ENCODE measurements at regions not wholly inside any gene's neighbourhood (a gene's known extent, or its start where the extent isn't known, plus 50 kb on each side); places are given as distances from the start of the nearest gene placed in this dataset.
"Not testable (repeated sequence)": the region's sequence is repeated elsewhere in the genome, so short reads cannot be mapped to it uniquely, and the experiment has no call there.

DNA sequence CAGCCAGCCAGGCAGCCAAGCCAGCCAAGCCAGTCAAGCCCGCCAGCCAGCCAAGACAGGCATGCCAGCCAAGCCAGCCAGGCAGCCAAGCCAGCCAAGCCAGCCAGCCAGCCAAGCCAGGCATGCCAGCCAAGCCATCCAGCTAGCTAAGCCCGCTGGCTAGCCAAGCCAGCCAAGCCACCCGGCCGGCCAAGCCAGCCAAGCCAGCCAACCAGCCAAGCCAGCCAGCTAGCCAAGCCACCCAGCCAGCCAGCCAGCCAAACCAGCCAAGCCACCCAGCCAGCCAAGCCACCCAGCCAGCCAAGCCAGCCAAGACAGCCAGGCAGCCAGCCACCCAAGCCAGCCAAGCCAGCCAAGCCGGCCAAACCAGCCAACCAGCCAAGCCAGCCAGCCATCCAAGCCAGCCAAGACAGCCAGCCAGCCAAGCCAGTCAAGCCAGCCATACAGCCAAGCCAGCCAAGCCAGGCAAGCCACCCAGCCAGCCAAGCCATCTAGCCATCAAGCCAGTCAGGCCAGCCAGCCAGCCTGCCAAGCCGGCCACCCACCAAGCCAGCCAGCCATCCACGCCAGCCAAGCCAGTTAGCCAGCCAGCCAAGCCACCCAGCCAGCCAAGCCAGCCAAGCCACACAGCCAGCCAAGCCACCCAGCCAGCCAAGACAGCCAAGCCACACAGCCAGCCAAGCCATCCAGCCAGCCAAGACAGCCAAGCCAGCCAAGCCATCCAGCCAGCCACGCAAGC, 349.2 kb upstream of the PLGLB2 start:
- H3K4me1 Mint-ChIP-seq (ENCODE audit: low read depth, unreplicated experiment); POLR2A ChIA-PET; BruUV-seq (replicated peaks); H3K9me3 Mint-ChIP-seq (ENCODE audit: unreplicated experiment); DNase-seq; CTCF ChIA-PET; H3K27me3 ChIP-seq (replicated peaks; ENCODE audit: control insufficient read depth, insufficient read depth, low read length); H3K27me3 Mint-ChIP-seq (ENCODE audit: insufficient read depth, unreplicated experiment); H3K4me3 Mint-ChIP-seq (ENCODE audit: unreplicated experiment); H3K4me3 ChIP-seq (ENCODE audit: low read depth, low read length); H3K27ac Mint-ChIP-seq (ENCODE audit: unreplicated experiment); H3K36me3 ChIP-seq (ENCODE audit: control insufficient read depth, insufficient read depth, low read length); intact Hi-C loops (cut with micrococcal nuclease; ENCODE audit: unreplicated experiment); H3K36me3 Mint-ChIP-seq (ENCODE audit: insufficient read depth, unreplicated experiment); H3K4me1 ChIP-seq; H3K9me3 ChIP-seq: not testable (repeated sequence)

GRCh38 chr2:87401726-87402345, 346.1 kb upstream of the PLGLB2 start:
- Histone ChIP-seq H3K4me1 (no peaks in the 10 kb centered on the region), H3K36me3 (ENCODE audit: control insufficient read depth, insufficient read depth, low read length) (no peaks in the 10 kb centered on the region), H3K9me3 (no peaks in the 10 kb centered on the region), H3K4me3 (ENCODE audit: low read depth, low read length) (no peak overlapping the region), H3K27me3 (replicated peaks; ENCODE audit: control insufficient read depth, insufficient read depth, low read length) (no peaks in the 10 kb centered on the region)
- BruUV-seq (replicated peaks) = no TSS peak
- Mint-ChIP-seq H3K27me3 (ENCODE audit: insufficient read depth, unreplicated experiment) (no peaks in the 10 kb centered on the region), H3K27ac (ENCODE audit: unreplicated experiment) (no peak overlapping the region), H3K4me3 (ENCODE audit: unreplicated experiment) (no peak overlapping the region), H3K4me1 (ENCODE audit: low read depth, unreplicated experiment) (no peaks in the 10 kb centered on the region), H3K9me3 (ENCODE audit: unreplicated experiment) (no peaks in the 10 kb centered on the region), H3K36me3 (ENCODE audit: insufficient read depth, unreplicated experiment) (no peaks in the 10 kb centered on the region)
- TF ChIP-seq, protein P1, sequence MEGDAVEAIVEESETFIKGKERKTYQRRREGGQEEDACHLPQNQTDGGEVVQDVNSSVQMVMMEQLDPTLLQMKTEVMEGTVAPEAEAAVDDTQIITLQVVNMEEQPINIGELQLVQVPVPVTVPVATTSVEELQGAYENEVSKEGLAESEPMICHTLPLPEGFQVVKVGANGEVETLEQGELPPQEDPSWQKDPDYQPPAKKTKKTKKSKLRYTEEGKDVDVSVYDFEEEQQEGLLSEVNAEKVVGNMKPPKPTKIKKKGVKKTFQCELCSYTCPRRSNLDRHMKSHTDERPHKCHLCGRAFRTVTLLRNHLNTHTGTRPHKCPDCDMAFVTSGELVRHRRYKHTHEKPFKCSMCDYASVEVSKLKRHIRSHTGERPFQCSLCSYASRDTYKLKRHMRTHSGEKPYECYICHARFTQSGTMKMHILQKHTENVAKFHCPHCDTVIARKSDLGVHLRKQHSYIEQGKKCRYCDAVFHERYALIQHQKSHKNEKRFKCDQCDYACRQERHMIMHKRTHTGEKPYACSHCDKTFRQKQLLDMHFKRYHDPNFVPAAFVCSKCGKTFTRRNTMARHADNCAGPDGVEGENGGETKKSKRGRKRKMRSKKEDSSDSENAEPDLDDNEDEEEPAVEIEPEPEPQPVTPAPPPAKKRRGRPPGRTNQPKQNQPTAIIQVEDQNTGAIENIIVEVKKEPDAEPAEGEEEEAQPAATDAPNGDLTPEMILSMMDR (IDR thresholded peaks at IDR 0.05; ENCODE audit: insufficient read depth in 1 of 2, low read depth in 1 of 2, low read length in 1 of 2, severe bottlenecking in 1 of 2, unreplicated experiment in 1 of 2) = no peak
- intact Hi-C loops (cut with micrococcal nuclease; ENCODE audit: unreplicated experiment) = no loop called here
- ChIA-PET POLR2A (no interaction called here), CTCF (no interaction called here)
- peak in 1 of 2 experiments; percentile 26 for DNase-seq

GRCh38 chr2:87403893-87404175, 344.1 kb upstream of the PLGLB2 start:
- Mint-ChIP-seq H3K4me1 (ENCODE audit: low read depth, unreplicated experiment) (no peaks in the 10 kb centered on the region), H3K36me3 (ENCODE audit: insufficient read depth, unreplicated experiment) (no peaks in the 10 kb centered on the region), H3K27me3 (ENCODE audit: insufficient read depth, unreplicated experiment) (no peaks in the 10 kb centered on the region), H3K27ac (ENCODE audit: unreplicated experiment) (no peak overlapping the region), H3K4me3 (ENCODE audit: unreplicated experiment) (no peak overlapping the region), H3K9me3 (ENCODE audit: unreplicated experiment) (no peaks in the 10 kb centered on the region)
- ChIA-PET POLR2A (no interaction called here), CTCF (no interaction called here)
- no peak overlapping the region for H3K4me3 ChIP-seq (ENCODE audit: low read depth, low read length)
- no peaks in the 10 kb centered on the region for H3K4me1 ChIP-seq
- H3K36me3 ChIP-seq (ENCODE audit: control insufficient read depth, insufficient read depth, low read length) = no peaks in the 10 kb centered on the region
- DNase-seq = peak in 1 of 2 experiments; percentile 27
- BruUV-seq (replicated peaks) = no TSS peak
- TF ChIP-seq, protein P1 (IDR thresholded peaks at IDR 0.05; ENCODE audit: insufficient read depth in 1 of 2, low read depth in 1 of 2, low read length in 1 of 2, severe bottlenecking in 1 of 2, unreplicated experiment in 1 of 2) = no peak
- intact Hi-C loops (cut with micrococcal nuclease; ENCODE audit: unreplicated experiment) = no loop called here
- no peaks in the 10 kb centered on the region for H3K27me3 ChIP-seq (replicated peaks; ENCODE audit: control insufficient read depth, insufficient read depth, low read length)
- no peaks in the 10 kb centered on the region for H3K9me3 ChIP-seq

- CTCF ChIA-PET; H3K9me3 Mint-ChIP-seq (ENCODE audit: unreplicated experiment); H3K4me1 ChIP-seq; DNase-seq; intact Hi-C loops (cut with micrococcal nuclease; ENCODE audit: unreplicated experiment); BruUV-seq (replicated peaks); H3K27me3 ChIP-seq (replicated peaks; ENCODE audit: control insufficient read depth, insufficient read depth, low read length); H3K27me3 Mint-ChIP-seq (ENCODE audit: insufficient read depth, unreplicated experiment); H3K27ac Mint-ChIP-seq (ENCODE audit: unreplicated experiment); H3K4me1 Mint-ChIP-seq (ENCODE audit: low read depth, unreplicated experiment); H3K36me3 Mint-ChIP-seq (ENCODE audit: insufficient read depth, unreplicated experiment); H3K36me3 ChIP-seq (ENCODE audit: control insufficient read depth, insufficient read depth, low read length); H3K4me3 Mint-ChIP-seq (ENCODE audit: unreplicated experiment); POLR2A ChIA-PET; H3K4me3 ChIP-seq (ENCODE audit: low read depth, low read length); H3K9me3 ChIP-seq: not testable (repeated sequence)
Measured at GRCh38 chr2:87404411-87405255, 343.3 kb upstream of the PLGLB2 start.

DNA sequence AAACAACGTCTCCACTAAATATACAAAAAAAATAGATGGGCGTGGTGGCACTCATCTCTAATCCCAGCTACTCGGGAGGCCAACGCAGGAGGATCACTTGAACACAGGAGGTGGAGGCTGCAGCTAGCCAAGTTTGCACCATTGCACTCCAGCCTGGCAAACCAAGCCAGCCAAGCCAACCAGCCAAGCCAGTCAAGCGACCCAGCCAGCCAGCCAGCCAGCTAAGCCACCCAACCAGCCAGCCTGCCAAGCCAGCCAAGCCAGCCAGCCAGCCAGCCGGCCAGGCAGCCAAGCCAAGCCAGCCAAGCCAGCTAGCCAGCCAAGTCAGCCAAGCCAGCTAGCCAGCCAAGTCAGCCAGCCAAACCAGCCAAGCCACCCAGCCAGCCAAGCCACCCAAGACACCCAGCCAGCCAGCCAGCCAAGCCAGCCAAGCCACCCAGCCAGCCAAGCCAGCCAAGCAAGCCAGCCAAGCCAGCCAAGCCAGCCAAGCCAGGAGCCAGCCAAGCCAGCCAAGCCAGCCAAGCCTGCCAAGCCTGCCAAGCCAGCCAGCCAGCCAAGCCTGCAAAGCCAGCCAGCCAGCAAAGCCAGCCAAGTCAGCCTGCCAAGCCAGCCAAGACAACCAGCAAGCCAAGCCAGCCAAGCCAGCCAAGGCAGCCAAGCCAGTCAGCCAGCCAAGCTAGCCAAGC, 342.2 kb upstream of the PLGLB2 start:
- DNase-seq; H3K4me3 ChIP-seq (ENCODE audit: low read depth, low read length); BruUV-seq (replicated peaks); H3K36me3 ChIP-seq (ENCODE audit: control insufficient read depth, insufficient read depth, low read length); H3K9me3 ChIP-seq; H3K27me3 Mint-ChIP-seq (ENCODE audit: insufficient read depth, unreplicated experiment); CTCF ChIA-PET; H3K4me3 Mint-ChIP-seq (ENCODE audit: unreplicated experiment); POLR2A ChIA-PET; H3K4me1 ChIP-seq; H3K9me3 Mint-ChIP-seq (ENCODE audit: unreplicated experiment); H3K36me3 Mint-ChIP-seq (ENCODE audit: insufficient read depth, unreplicated experiment); H3K4me1 Mint-ChIP-seq (ENCODE audit: low read depth, unreplicated experiment); intact Hi-C loops (cut with micrococcal nuclease; ENCODE audit: unreplicated experiment); H3K27ac Mint-ChIP-seq (ENCODE audit: unreplicated experiment); H3K27me3 ChIP-seq (replicated peaks; ENCODE audit: control insufficient read depth, insufficient read depth, low read length): not testable (repeated sequence)
